Effector memory CD8-positive, alpha-beta T cell (primary cell): ENCODE measurements at regions not wholly inside any gene's neighbourhood (a gene's known extent, or its start where the extent isn't known, plus 50 kb on each side); places are given as distances from the start of the nearest gene placed in this dataset.
"Not testable (repeated sequence)": the region's sequence is repeated elsewhere in the genome, so short reads cannot be mapped to it uniquely, and the experiment has no call there.

Experiments
- ATAC-seq: fragments of 150-1000 bp; cut with Tn5 transposase; replicated peaks from 2 replicates; pipeline ENCODE4 v1.10.0; 2021; ENCODE audit warnings: mild to moderate bottlenecking, moderate library complexity
- DNase-seq, 3 experiments: peaks; one replicate each; pipeline ENCODE4 v3.0.0; 2021
- H3K27ac Mint-ChIP-seq, 2 donors: one replicate each; pipeline ENCODE4 v1.8.0; 2022; ENCODE audit warnings: mild to moderate bottlenecking in 2 of 2, mixed read lengths in 2 of 2, moderate library complexity in 2 of 2
- H3K27me3 Mint-ChIP-seq, 2 donors: one replicate each; pipeline ENCODE4 v1.8.0; 2022; ENCODE audit warnings: mixed read lengths in 2 of 2
- H3K36me3 Mint-ChIP-seq: one replicate; pipeline ENCODE4 v1.8.0; 2022; ENCODE audit warnings: mild to moderate bottlenecking, moderate library complexity, mixed read lengths; ENCODE audit not compliant: insufficient read depth
- H3K4me1 Mint-ChIP-seq, 2 donors: one replicate each; pipeline ENCODE4 v1.8.0; 2022; ENCODE audit warnings: low read depth in 2 of 2, mixed read lengths in 2 of 2
- H3K4me3 Mint-ChIP-seq, 2 donors: one replicate each; pipeline ENCODE4 v1.8.0; 2022; ENCODE audit warnings: mild to moderate bottlenecking in 2 of 2, mixed read lengths in 2 of 2, moderate library complexity in 2 of 2
- H3K9me3 Mint-ChIP-seq, 2 donors: one replicate each; pipeline ENCODE4 v1.8.0; 2022; ENCODE audit warnings: mixed read lengths in 2 of 2

GRCh38 chr4:72846280-72847111, 223.0 kb downstream of the COX18 start:
- H3K36me3 Mint-ChIP-seq: no peaks in the 10 kb centered on the region
- peaks cover 0 to 14% of the 10 kb centered on the region in 2 donors for H3K27me3 Mint-ChIP-seq
- no peak overlapping the region for H3K27ac Mint-ChIP-seq
- no peaks in the 10 kb centered on the region for H3K4me1 Mint-ChIP-seq
- peaks cover 4 to 12% of the 10 kb centered on the region in 2 donors for H3K9me3 Mint-ChIP-seq
- DNase-seq: no peak
- H3K4me3 Mint-ChIP-seq: no peak overlapping the region
- no peak for ATAC-seq

- peaks cover 0 to 14% of the 10 kb centered on the region in 2 donors for H3K27me3 Mint-ChIP-seq
- H3K27ac Mint-ChIP-seq: no peak overlapping the region
- ATAC-seq (no peak), DNase-seq (no peak)
- H3K9me3 Mint-ChIP-seq: peaks cover 0 to 4% of the 10 kb centered on the region in 2 donors
- H3K36me3 Mint-ChIP-seq: no peaks in the 10 kb centered on the region
- H3K4me3 Mint-ChIP-seq: no peak overlapping the region
- no peaks in the 10 kb centered on the region for H3K4me1 Mint-ChIP-seq
Observed at GRCh38 chr4:72843466-72843865, 226.1 kb downstream of the COX18 start.

GRCh38 chr4:72842323-72842722, 227.2 kb downstream of the COX18 start:
- Mint-ChIP-seq H3K27ac (no peak overlapping the region), H3K4me3 (no peak overlapping the region), H3K36me3 (no peaks in the 10 kb centered on the region), H3K27me3 (peaks cover 0 to 5% of the 10 kb centered on the region in 2 donors), H3K9me3 (peaks cover 0 to 6% of the 10 kb centered on the region in 2 donors), H3K4me1 (no peaks in the 10 kb centered on the region)
- no peak for ATAC-seq
- no peak for DNase-seq

GRCh38 chr4:72840166-72840565, 229.3 kb downstream of the COX18 start:
- DNase-seq, H3K36me3 Mint-ChIP-seq, H3K4me3 Mint-ChIP-seq: not testable (repeated sequence)

GRCh38 chr4:72828864-72829263, 240.7 kb downstream of the COX18 start:
- H3K27ac Mint-ChIP-seq: no peak overlapping the region
- DNase-seq: no peak
- no peak for ATAC-seq
- H3K36me3 Mint-ChIP-seq: no peaks in the 10 kb centered on the region
- H3K4me1 Mint-ChIP-seq: no peaks in the 10 kb centered on the region
- H3K9me3 Mint-ChIP-seq: peaks cover 0 to 7% of the 10 kb centered on the region in 2 donors
- no peak overlapping the region for H3K4me3 Mint-ChIP-seq
- no peaks in the 10 kb centered on the region for H3K27me3 Mint-ChIP-seq

More at GRCh38 chr4:72840166-72840565, 229.3 kb downstream of the COX18 start:
- not testable (repeated sequence) for H3K27me3 Mint-ChIP-seq, H3K4me1 Mint-ChIP-seq, H3K27ac Mint-ChIP-seq, H3K9me3 Mint-ChIP-seq, ATAC-seq

- Mint-ChIP-seq H3K4me3 (no peak overlapping the region), H3K4me1 (no peaks in the 10 kb centered on the region), H3K27me3 (no peaks in the 10 kb centered on the region), H3K36me3 (no peaks in the 10 kb centered on the region), H3K27ac (no peak overlapping the region), H3K9me3 (peaks cover 0 to 6% of the 10 kb centered on the region in 2 donors)
- no peak for ATAC-seq
- DNase-seq: no peak
Observed at GRCh38 chr4:72827968-72828367, 241.5 kb downstream of the COX18 start.

GRCh38 chr4:72820107-72820506, 249.4 kb downstream of the COX18 start:
- Mint-ChIP-seq H3K4me1 (no peaks in the 10 kb centered on the region), H3K27me3 (no peaks in the 10 kb centered on the region), H3K4me3 (no peak overlapping the region), H3K27ac (no peak overlapping the region), H3K36me3 (no peaks in the 10 kb centered on the region), H3K9me3 (peaks cover 0 to 3% of the 10 kb centered on the region in 2 donors)
- DNase-seq (no peak), ATAC-seq (no peak)

GRCh38 chr4:72817012-72817411, 248.0 kb upstream of the ADAMTS3 start:
- H3K27ac Mint-ChIP-seq: no peak overlapping the region
- no peaks in the 10 kb centered on the region for H3K27me3 Mint-ChIP-seq
- no peaks in the 10 kb centered on the region for H3K4me1 Mint-ChIP-seq
- DNase-seq (no peak), ATAC-seq (no peak)
- no peaks in the 10 kb centered on the region for H3K36me3 Mint-ChIP-seq
- H3K9me3 Mint-ChIP-seq: peaks cover 0 to 2% of the 10 kb centered on the region in 2 donors
- H3K4me3 Mint-ChIP-seq: no peak overlapping the region

GRCh38 chr4:72814241-72814640, 245.2 kb upstream of the ADAMTS3 start:
- Mint-ChIP-seq H3K27ac (no peak overlapping the region), H3K4me3 (no peak overlapping the region), H3K27me3 (no peaks in the 10 kb centered on the region), H3K9me3 (peaks cover 0 to 2% of the 10 kb centered on the region in 2 donors), H3K36me3 (no peaks in the 10 kb centered on the region), H3K4me1 (no peaks in the 10 kb centered on the region)
- DNase-seq (no peak), ATAC-seq (no peak)

GRCh38 chr4:72809208-72809607, 240.2 kb upstream of the ADAMTS3 start:
- no peak for ATAC-seq
- peaks cover 0 to 2% of the 10 kb centered on the region in 2 donors for H3K9me3 Mint-ChIP-seq

GRCh38 chr4:72805284-72805683, 236.3 kb upstream of the ADAMTS3 start:
- no peak overlapping the region for H3K4me3 Mint-ChIP-seq
- no peaks in the 10 kb centered on the region for H3K9me3 Mint-ChIP-seq
- no peaks in the 10 kb centered on the region for H3K4me1 Mint-ChIP-seq
- ATAC-seq: no peak
- no peaks in the 10 kb centered on the region for H3K36me3 Mint-ChIP-seq
- DNase-seq: no peak
- no peaks in the 10 kb centered on the region for H3K27me3 Mint-ChIP-seq
- H3K27ac Mint-ChIP-seq: no peak overlapping the region

More at GRCh38 chr4:72809208-72809607, 240.2 kb upstream of the ADAMTS3 start:
- Mint-ChIP-seq H3K4me3 (no peak overlapping the region), H3K36me3 (no peaks in the 10 kb centered on the region), H3K4me1 (no peaks in the 10 kb centered on the region), H3K27me3 (no peaks in the 10 kb centered on the region), H3K27ac (no peak overlapping the region)
- no peak for DNase-seq

- Mint-ChIP-seq H3K4me3 (no peak overlapping the region), H3K27me3 (no peaks in the 10 kb centered on the region), H3K9me3 (peaks cover 0 to 3% of the 10 kb centered on the region in 2 donors), H3K27ac (no peak overlapping the region), H3K36me3 (no peaks in the 10 kb centered on the region), H3K4me1 (no peaks in the 10 kb centered on the region)
- ATAC-seq: no peak
- DNase-seq: no peak
Observed at GRCh38 chr4:72797486-72797885, 228.5 kb upstream of the ADAMTS3 start.

GRCh38 chr4:72791054-72791453, 222.0 kb upstream of the ADAMTS3 start:
- ATAC-seq: no peak
- Mint-ChIP-seq H3K9me3 (peaks cover 4 to 5% of the 10 kb centered on the region in 2 donors), H3K27me3 (no peaks in the 10 kb centered on the region), H3K4me3 (no peak overlapping the region), H3K4me1 (no peaks in the 10 kb centered on the region), H3K27ac (no peak overlapping the region), H3K36me3 (no peaks in the 10 kb centered on the region)
- DNase-seq: no peak

- Mint-ChIP-seq H3K4me1 (no peaks in the 10 kb centered on the region), H3K4me3 (no peak overlapping the region), H3K27me3 (no peaks in the 10 kb centered on the region), H3K27ac (no peak overlapping the region), H3K36me3 (no peaks in the 10 kb centered on the region), H3K9me3 (peaks cover 2 to 4% of the 10 kb centered on the region in 2 donors)
- no peak for DNase-seq
- ATAC-seq: no peak
Observed at GRCh38 chr4:72786401-72786990, 217.5 kb upstream of the ADAMTS3 start.
